Nephron progenitor cell (in vitro differentiated cells): ENCODE measurements at regions not wholly inside any gene's neighbourhood (a gene's known extent, or its start where the extent isn't known, plus 50 kb on each side); places are given as distances from the start of the nearest gene placed in this dataset.

Source experiments
- DNase-seq: peaks from one replicate; pipeline ENCODE4 v3.0.0; 2021
- H3K27ac Mint-ChIP-seq: 2 replicates; pipeline ENCODE4 v1.8.0; 2021; ENCODE audit warnings: mild to moderate bottlenecking, moderate library complexity, mixed read lengths
- H3K27me3 Mint-ChIP-seq: 2 replicates; pipeline ENCODE4 v1.8.0; 2021; ENCODE audit warnings: mild to moderate bottlenecking, low read depth, mixed read lengths; ENCODE audit not compliant: poor library complexity
- H3K36me3 Mint-ChIP-seq: 2 replicates; pipeline ENCODE4 v1.8.0; 2021; ENCODE audit warnings: low read depth, mixed read lengths
- H3K4me1 Mint-ChIP-seq: 2 replicates; pipeline ENCODE4 v1.8.0; 2021; ENCODE audit warnings: mixed read lengths
- H3K4me3 Mint-ChIP-seq: 2 replicates; pipeline ENCODE4 v1.8.0; 2021; ENCODE audit warnings: mild to moderate bottlenecking, moderate library complexity, mixed read lengths
- H3K9me3 Mint-ChIP-seq: 2 replicates; pipeline ENCODE4 v1.8.0; 2021; ENCODE audit warnings: mild to moderate bottlenecking, moderate library complexity, mixed read lengths
- TF ChIP-seq, protein P1 (sequence below): fragments of 200-600 bp; sonication (generic); IDR thresholded peaks from 2 replicates; pipeline ENCODE4 v1.5.0; 2021; ENCODE audit warnings: antibody characterized with exemption

DNA sequence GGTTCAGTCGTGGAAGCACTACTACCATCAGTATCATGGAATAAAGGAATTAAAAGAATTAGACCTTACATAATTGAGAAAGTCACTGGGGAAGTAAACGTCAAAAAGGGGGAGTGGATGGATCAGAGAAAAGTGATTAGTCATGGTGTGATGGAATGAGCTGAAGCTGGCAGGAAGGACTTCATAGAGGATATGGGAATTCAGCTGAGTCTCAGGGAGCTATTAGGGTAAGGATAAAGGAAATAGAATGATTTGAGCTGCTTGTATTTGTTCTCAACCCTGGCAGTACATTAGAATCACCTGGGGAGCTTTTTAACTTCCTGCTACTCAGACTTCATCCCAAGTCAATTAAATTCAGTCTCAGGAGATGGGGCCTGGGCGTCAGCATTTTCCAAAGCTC, 53.4 kb upstream of the SETBP1 start:
- H3K4me1 Mint-ChIP-seq: no peaks in the 10 kb centered on the region
- H3K9me3 Mint-ChIP-seq: no peaks in the 10 kb centered on the region
- TF ChIP-seq, protein P1, sequence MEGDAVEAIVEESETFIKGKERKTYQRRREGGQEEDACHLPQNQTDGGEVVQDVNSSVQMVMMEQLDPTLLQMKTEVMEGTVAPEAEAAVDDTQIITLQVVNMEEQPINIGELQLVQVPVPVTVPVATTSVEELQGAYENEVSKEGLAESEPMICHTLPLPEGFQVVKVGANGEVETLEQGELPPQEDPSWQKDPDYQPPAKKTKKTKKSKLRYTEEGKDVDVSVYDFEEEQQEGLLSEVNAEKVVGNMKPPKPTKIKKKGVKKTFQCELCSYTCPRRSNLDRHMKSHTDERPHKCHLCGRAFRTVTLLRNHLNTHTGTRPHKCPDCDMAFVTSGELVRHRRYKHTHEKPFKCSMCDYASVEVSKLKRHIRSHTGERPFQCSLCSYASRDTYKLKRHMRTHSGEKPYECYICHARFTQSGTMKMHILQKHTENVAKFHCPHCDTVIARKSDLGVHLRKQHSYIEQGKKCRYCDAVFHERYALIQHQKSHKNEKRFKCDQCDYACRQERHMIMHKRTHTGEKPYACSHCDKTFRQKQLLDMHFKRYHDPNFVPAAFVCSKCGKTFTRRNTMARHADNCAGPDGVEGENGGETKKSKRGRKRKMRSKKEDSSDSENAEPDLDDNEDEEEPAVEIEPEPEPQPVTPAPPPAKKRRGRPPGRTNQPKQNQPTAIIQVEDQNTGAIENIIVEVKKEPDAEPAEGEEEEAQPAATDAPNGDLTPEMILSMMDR: no peak
- H3K27me3 Mint-ChIP-seq: no peaks in the 10 kb centered on the region
- no peaks in the 10 kb centered on the region for H3K36me3 Mint-ChIP-seq
- no peak overlapping the region for H3K4me3 Mint-ChIP-seq
- H3K27ac Mint-ChIP-seq: peak overlapping the region; percentile 12
- no peak for DNase-seq

DNA sequence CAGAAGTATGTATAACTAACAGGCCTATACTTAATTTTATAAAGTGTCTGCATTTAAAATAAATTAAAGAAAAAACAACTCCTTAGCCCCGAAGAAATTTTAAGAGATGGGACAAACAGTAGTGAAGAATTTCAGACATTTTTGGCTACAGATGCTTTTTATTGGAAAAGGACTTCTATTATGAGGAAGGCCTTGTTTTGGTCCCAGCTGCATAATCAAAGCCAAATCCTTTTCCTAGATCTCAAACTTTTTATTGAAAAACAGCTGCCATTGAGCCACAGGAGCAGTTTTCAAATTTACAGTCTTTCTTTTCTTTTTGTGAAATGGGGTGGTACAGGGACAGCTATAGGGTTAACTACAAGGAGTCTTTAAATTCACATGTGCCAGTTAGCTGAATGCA, 51.3 kb upstream of the SETBP1 start:
- H3K27ac Mint-ChIP-seq: no peak overlapping the region
- H3K27me3 Mint-ChIP-seq: no peaks in the 10 kb centered on the region
- no peak for DNase-seq
- no peaks in the 10 kb centered on the region for H3K9me3 Mint-ChIP-seq
- H3K4me3 Mint-ChIP-seq: no peak overlapping the region
- no peaks in the 10 kb centered on the region for H3K36me3 Mint-ChIP-seq
- TF ChIP-seq, protein P1: no peak
- no peaks in the 10 kb centered on the region for H3K4me1 Mint-ChIP-seq

- Mint-ChIP-seq H3K9me3 (no peaks in the 10 kb centered on the region), H3K27me3 (no peaks in the 10 kb centered on the region), H3K27ac (no peak overlapping the region), H3K36me3 (no peaks in the 10 kb centered on the region), H3K4me3 (no peak overlapping the region), H3K4me1 (no peaks in the 10 kb centered on the region)
- no peak for DNase-seq
- TF ChIP-seq, protein P1: no peak
These were observed 50.6 kb upstream of the SETBP1 start for GRCh38 chr18:44630118-44630517.
